Heart left ventricle (tissue), 16 donors: ENCODE measurements at regions not wholly inside any gene's neighbourhood (a gene's known extent, or its start where the extent isn't known, plus 50 kb on each side); places are given as distances from the start of the nearest gene placed in this dataset.
A peak's percentile ranks its signal among the peaks of the same experiment; 100 is the strongest.
"Not testable (repeated sequence)": the region's sequence is repeated elsewhere in the genome, so short reads cannot be mapped to it uniquely, and the experiment has no call there.

ENCODE experiments used
- ATAC-seq, 4 donors: fragments of 200-7000 bp; cut with Tn5 transposase; one replicate each; pipeline ENCODE4 v1.9.1; 2020 to 2022; ENCODE audit warnings: moderate library complexity in 4 of 4, mild to moderate bottlenecking in 3 of 4, moderate number of reproducible peaks in 1 of 4
- DNase-seq, 5 donors: peaks; one replicate each; pipeline ENCODE4 v3.0.0-alpha.2; 2020
- H3K27ac ChIP-seq, 12 donors: fragments of 200-600 bp; sonication (generic) in 4 of 12; one replicate each; pipeline versions ENCODE4 v1.5.0 to v1.8.0; 2016 to 2022; ENCODE audit warnings: mild to moderate bottlenecking in 2 of 12
- H3K27me3 ChIP-seq, 9 donors: fragments of 200-600 bp; sonication (generic) in 2 of 9; one replicate each; pipeline versions ENCODE4 v1.5.1 to v1.8.0; 2016 to 2022; ENCODE audit warnings: mild to moderate bottlenecking in 3 of 9
- H3K36me3 ChIP-seq, 9 donors: fragments of 200-600 bp; sonication (generic) in 2 of 9; one replicate each; pipeline versions ENCODE4 v1.5.0 to v1.8.0; 2018 to 2022; ENCODE audit warnings: mild to moderate bottlenecking in 2 of 9
- H3K4me1 ChIP-seq, 12 donors: fragments of 200-600 bp; sonication (generic) in 4 of 12; one replicate each; pipeline versions ENCODE4 v1.5.0 to v1.8.0; 2016 to 2022; ENCODE audit warnings: mild to moderate bottlenecking in 3 of 12
- H3K4me3 ChIP-seq, 12 donors: fragments of 200-600 bp; sonication (generic) in 4 of 12; one replicate each; pipeline versions ENCODE4 v1.5.0 to v1.8.0; 2017 to 2022; ENCODE audit warnings: mild to moderate bottlenecking in 9 of 12, moderate library complexity in 4 of 12
- H3K9me3 ChIP-seq, 12 donors: fragments of 200-600 bp; sonication (generic) in 4 of 12; one replicate each; pipeline versions ENCODE4 v1.5.0 to v1.8.0; 2016 to 2022; ENCODE audit warnings: mild to moderate bottlenecking in 1 of 12
- CTCF ChIP-seq, 12 donors: fragments of 200-600 bp; sonication (generic) in 4 of 12; IDR thresholded peaks; one replicate each; pipeline versions ENCODE4 v1.5.0 to v1.8.0; 2018 to 2022; ENCODE audit warnings: antibody characterized with exemption in 12 of 12, mild to moderate bottlenecking in 5 of 12
- POLR2A ChIP-seq, 2 donors: fragments of 450-650 bp; IDR thresholded peaks; one replicate each; pipeline ENCODE4 v1.6.1; 2017; ENCODE audit warnings: antibody characterized with exemption in 2 of 2, mild to moderate bottlenecking in 2 of 2, moderate library complexity in 2 of 2
- WGBS, 4 donors: extraction: QIAGEN DNeasy Blood & Tissue Kit in 2 of 4; methylation state at CpG; one replicate each; pipeline versions ENCODE4 v1.1.5 to v1.1.7; 2013 to 2018; 5-methylcytosine and 5-hydroxymethylcytosine counted together
- intact Hi-C, 10 donors: fragments of 100-400 bp; cut with DNase I; formaldehyde crosslinking; loops; one replicate each; pipeline versions ENCODE4 v1.11.1 to v1.14.2; 2022
- donor health status: ischemic (EF 13 %, LVEDD 7.1; RV severe dilation, severe dysfunction).
- donor health status: healthy with polysubstance abuse.
- donor health status: DM: no; HTN: yes; CAD: no.
- donor health status: DM: no; HTN: no; CAD: no.
- donor health status: ischemic (EF 25% LVEDD 6.9; RV normal size, moderate dysfunction).
- donor health status: ischemic (EF 25% LVEDD 5.7; RV mildly dilated, moderate dysfunction).
- donor health status: healthy.
- donor health status: DM: yes; HTN: yes; CAD: no.
- donor health status: ischemic (EF 35%, LVEDD 5.7; RV mildly dilated, moderate dysfunction).
- donor health status: nonischemic (EF 11% LVEDD 7.7; RV severe dilation, severe dysfunction).
- donor health status: DM: yes; HTN: yes; CAD: no.
- donor health status: PGD.
- donor health status: ischemic (EF 29% LVEDD 5.4; RV normal size, mild dysfunction).
- donor health status: nonischemic (EF 23%, LVEDD 6.1; RV moderate dilation, normal function).

GRCh38 chr5:62778316-62779009, 199.8 kb downstream of the LRRC70 start:
- DNase-seq = no peak
- Histone ChIP-seq H3K27ac (peak overlapping the region in 1 of 12 donors; percentile 8), H3K27me3 (no peaks in the 10 kb centered on the region), H3K36me3 (no peaks in the 10 kb centered on the region), H3K4me1 (peaks cover 0 to 4% (median 0%) of the 10 kb centered on the region in 12 donors), H3K9me3 (no peaks in the 10 kb centered on the region), H3K4me3 (no peak overlapping the region)
- WGBS, 4 donors = 65 to 74% (median 67%) methylated on average over 3 of the region's 3 CpGs
- TF ChIP-seq POLR2A (IDR thresholded peaks at IDR 0.05) (no peak), CTCF (IDR thresholded peaks at IDR 0.05) (no peak)
- intact Hi-C loops = loop anchor here (1.0 to 5.0 kb wide), 5 partner anchors 311 to 320 kb away; no protein-coding TSS in a partner anchor
- peak in 1 of 4 donors; percentile 42 for ATAC-seq

GRCh38 chr5:62777081-62777480, 198.5 kb downstream of the LRRC70 start:
- intact Hi-C loops = loop anchor here in 4 of 10 donors (5.0 kb wide), 2 partner anchors 310 to 315 kb away; no protein-coding TSS in a partner anchor
- H3K27me3 ChIP-seq, H3K9me3 ChIP-seq, DNase-seq, H3K4me3 ChIP-seq, H3K36me3 ChIP-seq, ATAC-seq, H3K27ac ChIP-seq, H3K4me1 ChIP-seq: not testable (repeated sequence)
- WGBS, 4 donors = 89 to 92% (median 91%) methylated on average over 15 of the region's 15 CpGs

- intact Hi-C loops = loop anchor here in 4 of 10 donors (5.0 kb wide), 2 partner anchors 309 to 314 kb away; no protein-coding TSS in a partner anchor
- H3K4me1 ChIP-seq, H3K9me3 ChIP-seq, H3K27me3 ChIP-seq, ATAC-seq, H3K27ac ChIP-seq, H3K4me3 ChIP-seq, DNase-seq, H3K36me3 ChIP-seq: not testable (repeated sequence)
- WGBS, 4 donors = 92 to 96% (median 93%) methylated on average over 5 of the region's 5 CpGs
These were observed 198.0 kb downstream of the LRRC70 start for GRCh38 chr5:62776592-62776991.

GRCh38 chr5:62773460-62773859, 194.8 kb downstream of the LRRC70 start:
- no peak for ATAC-seq
- DNase-seq = no peak
- TF ChIP-seq POLR2A (IDR thresholded peaks at IDR 0.05) (no peak), CTCF (IDR thresholded peaks at IDR 0.05) (no peak)
- H3K4me3 ChIP-seq = no peak overlapping the region
- no peaks in the 10 kb centered on the region for H3K27me3 ChIP-seq
- no peaks in the 10 kb centered on the region for H3K36me3 ChIP-seq
- intact Hi-C loops = loop anchor here in 1 of 10 donors (2.0 kb wide), 1 partner anchor 311 kb away; no protein-coding TSS in a partner anchor
- H3K27ac ChIP-seq = no peak overlapping the region
- 93 to 96% (median 95%) methylated on average over 3 of the region's 3 CpGs for WGBS, 4 donors
- peaks cover 0 to under 1% (median 0%) of the 10 kb centered on the region in 12 donors for H3K4me1 ChIP-seq
- H3K9me3 ChIP-seq = no peaks in the 10 kb centered on the region

GRCh38 chr5:62771341-62771740, 192.7 kb downstream of the LRRC70 start:
- Histone ChIP-seq H3K27me3 (no peaks in the 10 kb centered on the region), H3K27ac (no peak overlapping the region), H3K36me3 (no peaks in the 10 kb centered on the region), H3K4me1 (no peaks in the 10 kb centered on the region), H3K4me3 (no peak overlapping the region), H3K9me3 (no peaks in the 10 kb centered on the region)
- no peak for DNase-seq
- ATAC-seq = no peak
- intact Hi-C loops = no loop called here
- TF ChIP-seq POLR2A (IDR thresholded peaks at IDR 0.05) = no peak
- TF ChIP-seq CTCF (IDR thresholded peaks at IDR 0.05) = no peak
- WGBS, 4 donors = 83 to 95% (median 91%) methylated on average over 1 of the region's 1 CpG
